GM21528 (cell line): ENCODE measurements at regions not wholly inside any gene's neighbourhood (a gene's known extent, or its start where the extent isn't known, plus 50 kb on each side); places are given as distances from the start of the nearest gene placed in this dataset.

ENCODE experiments used
- ATAC-seq: cut with Tn5 transposase; IDR thresholded peaks from one replicate; pipeline ENCODE4 v1.9.1; 2021; ENCODE audit warnings: mild to moderate bottlenecking, moderate library complexity; ENCODE audit not compliant: unreplicated experiment, low FRiP score

- no peak for ATAC-seq
Measured at GRCh38 chr6:22007469-22007868, 289.4 kb downstream of the PRL start.

DNA sequence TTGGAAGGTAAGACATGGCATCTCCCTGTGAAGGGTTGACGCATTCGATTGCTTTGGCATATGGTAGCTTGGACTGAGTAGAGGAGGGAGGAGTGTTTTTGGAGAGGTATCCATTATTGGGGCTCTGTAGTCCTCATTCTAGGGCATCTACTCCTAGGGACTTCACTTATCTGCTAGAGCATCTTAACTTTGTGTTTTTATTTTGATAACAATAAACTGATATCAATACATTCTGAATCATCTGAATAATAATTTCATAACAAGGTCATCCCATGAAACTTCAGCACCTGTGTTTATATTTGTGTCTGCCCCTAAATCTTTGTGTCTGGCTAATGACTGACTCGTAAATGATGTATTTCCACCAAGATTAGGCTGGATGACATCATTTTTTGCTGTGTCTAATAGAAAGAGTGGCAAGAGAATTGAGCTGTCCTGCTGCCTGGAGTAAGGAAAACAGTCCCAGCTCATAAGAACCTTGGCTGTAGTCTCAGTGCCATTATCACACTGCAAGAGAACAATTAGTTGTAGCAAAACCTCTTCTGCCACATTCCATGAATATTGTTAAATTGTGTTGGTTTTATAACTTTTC, 288.5 kb downstream of the PRL start:
- ATAC-seq: no peak

DNA sequence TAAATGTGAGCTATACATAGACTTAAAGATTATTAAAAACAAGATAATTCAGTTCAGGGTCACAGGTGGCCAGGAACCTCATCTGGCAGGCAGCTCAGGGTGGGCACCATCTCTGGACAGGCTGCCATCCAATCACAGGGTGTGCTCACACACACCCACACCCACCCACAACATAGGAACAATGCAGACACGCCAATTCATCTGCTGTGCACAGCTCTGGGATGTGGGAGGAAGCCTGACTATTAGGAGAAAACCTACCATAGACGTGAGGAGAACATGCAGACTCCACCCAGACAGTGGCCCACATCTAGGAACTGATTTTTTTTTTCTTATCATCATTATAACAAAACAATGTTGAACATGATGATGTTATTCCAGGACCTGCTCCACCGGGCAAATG, 286.7 kb downstream of the PRL start:
- no peak for ATAC-seq

- no peak for ATAC-seq
Measured at GRCh38 chr6:22015216-22015615, 281.6 kb downstream of the PRL start.

- no peak for ATAC-seq
Measured at GRCh38 chr6:22015944-22016343, 280.9 kb downstream of the PRL start.

DNA sequence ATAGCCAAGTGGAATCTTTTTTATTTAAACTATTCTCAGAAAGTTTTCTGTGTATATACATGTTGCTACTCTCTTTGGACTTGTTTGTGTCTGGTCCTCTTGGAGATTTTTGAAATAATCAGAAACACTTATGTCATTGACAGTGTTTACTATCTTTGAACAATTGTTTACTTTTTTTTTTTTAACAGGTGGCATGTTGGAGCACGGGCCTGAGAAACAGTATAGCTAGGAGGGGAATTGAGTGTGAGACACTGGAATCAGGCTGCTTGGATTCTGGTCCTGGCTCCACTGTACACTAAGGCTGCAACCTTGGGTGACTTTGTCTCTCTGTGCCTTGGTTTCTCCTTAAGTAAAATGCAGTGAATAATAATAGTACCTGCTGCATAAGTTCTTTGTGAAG, 279.6 kb downstream of the PRL start:
- no peak for ATAC-seq

DNA sequence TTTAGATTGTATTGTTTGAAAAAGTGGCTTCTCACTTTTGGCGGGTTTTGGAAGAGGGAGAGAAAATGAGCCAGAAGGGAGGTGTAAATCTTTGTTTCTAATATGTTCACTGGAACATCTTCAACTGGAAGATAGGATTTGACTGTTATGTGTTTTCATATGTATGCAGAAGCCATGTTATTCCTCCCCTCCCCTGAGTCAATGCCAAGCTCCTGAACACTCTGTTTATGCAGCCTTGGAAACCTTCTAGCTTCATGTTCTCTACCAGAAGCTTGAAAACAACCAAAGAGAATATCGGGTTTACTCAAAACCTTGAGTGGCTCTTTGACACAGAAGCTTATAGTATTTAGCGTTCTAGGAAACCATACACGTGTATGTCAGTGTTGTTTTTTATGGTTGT, 279.1 kb downstream of the PRL start:
- no peak for ATAC-seq

DNA sequence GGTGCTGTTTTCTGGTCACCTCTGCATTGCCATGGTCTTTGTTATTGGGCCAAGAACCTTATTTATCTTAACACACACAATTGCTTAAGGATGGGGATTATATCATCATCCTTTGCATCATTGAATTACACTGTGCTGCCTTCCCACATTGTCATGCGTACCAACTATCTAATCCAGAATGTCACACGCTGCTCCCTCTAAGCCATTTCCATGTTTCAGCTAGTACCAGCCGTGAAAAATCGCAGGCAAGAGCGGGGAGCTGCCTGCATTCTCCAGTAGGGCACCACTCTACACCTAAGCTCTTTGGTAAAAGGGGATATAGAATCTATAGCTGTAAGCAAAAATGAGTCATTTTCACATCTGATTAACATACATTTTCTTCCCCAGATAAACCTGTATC, 277.0 kb downstream of the PRL start:
- no peak for ATAC-seq

- no peak for ATAC-seq
Measured at GRCh38 chr6:22020299-22021003, 276.4 kb downstream of the PRL start.

GRCh38 chr6:22021966-22022365, 274.9 kb downstream of the PRL start:
- ATAC-seq: no peak

GRCh38 chr6:22023937-22024336, 272.9 kb downstream of the PRL start:
- ATAC-seq: no peak

DNA sequence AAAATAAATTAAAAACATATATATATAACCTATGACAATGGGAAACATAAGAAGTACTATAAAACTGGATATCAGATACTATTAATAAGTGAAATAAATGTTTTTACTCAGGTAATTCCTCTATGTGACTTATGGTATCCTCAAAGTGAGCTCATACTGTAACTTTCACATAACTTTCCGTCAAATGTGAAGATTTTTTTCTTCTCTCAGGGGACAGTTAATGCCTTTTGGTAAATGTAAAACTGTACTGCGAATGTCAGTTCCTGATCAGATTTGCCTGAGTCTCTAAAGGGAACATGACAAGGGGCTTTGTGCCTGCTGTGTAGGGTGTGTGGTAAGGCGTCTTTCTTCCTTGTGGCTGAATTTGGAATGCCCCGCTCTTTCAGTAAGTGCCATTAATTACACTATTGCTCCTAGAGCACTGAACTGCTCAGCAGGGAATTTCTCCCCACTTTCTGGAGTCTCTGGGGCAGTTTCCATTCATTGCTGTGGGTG, 271.8 kb downstream of the PRL start:
- ATAC-seq: peak; percentile 29

GRCh38 chr6:22025468-22026163, 271.2 kb downstream of the PRL start:
- ATAC-seq: peak; percentile 68

- ATAC-seq: no peak
Measured at GRCh38 chr6:22026164-22026678, 270.6 kb downstream of the PRL start.

DNA sequence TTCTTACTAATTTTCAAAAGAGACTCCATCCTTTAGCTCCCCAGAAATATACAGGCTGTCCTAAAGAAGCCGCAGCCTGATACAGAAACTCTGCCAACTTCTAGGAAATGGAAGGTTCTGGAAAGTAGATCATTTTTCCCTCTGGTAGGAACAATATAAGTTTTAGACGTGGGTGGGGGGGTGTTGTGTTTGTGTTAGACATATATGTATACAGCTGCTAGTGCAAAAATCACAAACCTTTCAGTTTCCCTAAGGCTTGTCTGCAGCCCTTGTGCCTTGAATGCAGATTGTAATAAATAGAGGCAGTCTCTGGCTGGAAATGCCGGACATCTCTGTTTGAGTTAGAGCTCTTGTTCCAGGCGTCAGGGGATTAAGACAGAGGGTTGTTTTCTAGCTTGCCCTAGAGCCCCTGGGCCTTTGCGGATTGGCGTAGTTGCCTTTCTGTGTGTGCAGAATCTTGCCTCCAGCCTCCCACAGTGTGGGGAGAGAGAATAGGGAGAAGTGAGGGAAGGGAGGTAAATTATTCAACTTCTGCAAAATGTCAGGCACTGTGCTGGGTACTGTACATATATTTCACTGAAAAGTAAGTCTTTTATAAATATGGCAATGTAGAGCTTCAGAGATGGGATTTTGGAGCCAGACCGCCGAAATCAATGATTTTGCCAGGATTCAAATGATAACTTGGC, 269.7 kb downstream of the PRL start:
- no peak for ATAC-seq

DNA sequence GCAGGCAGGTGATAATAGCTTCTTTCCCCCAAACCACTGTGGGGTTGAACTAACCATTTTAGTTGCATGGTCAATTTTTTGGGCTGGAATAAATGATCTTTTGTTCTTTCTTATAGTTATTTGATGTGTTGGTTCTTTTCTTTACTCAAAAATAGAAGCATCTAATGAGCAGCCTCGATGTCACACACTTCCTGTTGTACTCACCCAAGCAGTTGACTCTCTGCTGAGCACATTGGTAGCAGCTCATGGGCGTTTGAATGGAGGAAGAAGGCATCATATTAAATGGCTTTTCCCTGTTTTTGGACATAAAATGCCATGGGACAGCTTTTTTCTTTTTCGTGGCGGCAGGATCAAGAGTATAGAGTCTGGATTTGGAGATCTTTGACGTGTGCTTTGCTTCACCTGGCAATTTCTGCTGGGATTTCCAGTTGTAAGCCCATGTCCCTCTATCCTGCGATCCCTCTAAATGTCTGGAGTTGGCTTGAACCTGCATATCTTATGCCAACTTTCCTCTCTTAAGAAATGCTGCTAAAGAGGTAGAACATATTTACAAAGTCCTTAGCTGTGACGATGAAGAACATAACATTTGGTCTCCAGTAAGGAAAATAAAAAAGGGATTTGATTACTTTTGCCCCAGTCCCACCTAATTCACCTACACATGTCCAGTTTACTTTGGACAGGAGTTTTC, 268.3 kb downstream of the PRL start:
- no peak for ATAC-seq

- no peak for ATAC-seq
Measured at GRCh38 chr6:22029171-22029570, 267.7 kb downstream of the PRL start.

DNA sequence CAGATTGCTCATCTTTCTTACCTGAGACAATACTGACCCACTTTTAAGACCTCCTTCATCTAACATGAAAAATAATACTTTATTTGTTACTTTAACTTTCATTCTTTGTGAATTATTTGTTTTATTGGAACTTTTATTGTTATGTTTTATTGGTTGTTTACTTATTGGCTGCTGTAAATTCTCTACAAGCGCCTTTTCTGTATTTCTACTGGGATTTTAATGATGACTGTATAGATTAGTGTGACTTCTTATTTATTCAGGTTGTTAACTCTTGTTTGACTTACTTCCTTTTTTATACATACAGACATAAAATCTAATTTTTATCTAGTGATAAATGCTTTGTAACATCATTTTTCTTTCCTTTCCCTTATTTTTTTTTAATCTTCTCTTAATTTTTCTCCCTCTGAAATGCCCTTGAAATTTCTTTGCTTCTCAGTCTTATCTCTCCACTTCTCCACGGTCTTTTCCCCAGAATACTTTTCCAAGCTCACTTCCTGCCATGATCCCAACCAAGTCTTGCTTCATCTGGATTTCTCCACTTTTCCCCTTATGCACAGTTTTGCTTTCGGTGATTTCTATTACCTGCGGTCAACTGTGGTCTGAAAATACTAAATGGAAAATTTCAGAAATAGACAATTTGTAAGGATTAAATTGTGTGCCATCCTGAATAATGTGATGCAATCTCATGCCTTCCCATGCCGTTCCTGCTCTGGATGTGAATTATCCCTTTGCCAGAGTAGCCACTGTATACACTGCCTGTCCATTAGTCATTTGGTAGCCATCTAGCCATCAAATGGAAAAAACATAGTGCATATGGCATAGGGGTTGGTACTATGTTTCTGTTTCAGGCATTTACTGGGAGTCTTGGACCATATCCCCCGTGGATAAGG, 265.9 kb downstream of the PRL start:
- no peak for ATAC-seq

- no peak for ATAC-seq
Measured at GRCh38 chr6:22035690-22036089, 261.1 kb downstream of the PRL start.
